ENCODE measurements at regions not wholly inside any gene's neighbourhood (a gene's known extent, or its start where the extent isn't known, plus 50 kb on each side); places are given as distances from the start of the nearest gene placed in this dataset.

DNA sequence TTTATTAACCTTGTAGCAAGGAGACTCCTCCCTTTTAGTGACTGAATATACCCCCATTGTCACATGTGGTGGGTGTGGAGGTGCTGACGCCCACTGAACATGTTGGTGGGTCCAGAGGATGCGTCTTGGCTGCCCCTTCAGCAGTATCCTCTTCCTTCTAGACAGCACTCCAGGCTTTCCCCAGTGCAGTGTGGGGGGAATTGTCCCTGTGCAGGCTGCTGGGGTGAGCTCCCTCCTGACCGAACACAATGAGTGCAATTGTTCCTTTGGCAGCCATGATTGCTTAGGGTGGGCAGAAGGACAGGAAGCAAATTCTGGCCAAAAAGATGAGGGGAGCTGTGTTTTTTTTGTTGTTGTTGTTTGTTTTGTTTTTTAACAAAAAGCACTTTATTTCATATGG, 209.3 kb upstream of the PDE10A start:
- TF ChIP-seq LEF1 (IDR thresholded peaks at IDR 0.05; ENCODE audit: borderline replicate concordance) (no peak), SUZ12 (IDR thresholded peaks at IDR 0.05) (no peak), TARDBP (IDR thresholded peaks at IDR 0.05) (no peak), SP1 (IDR thresholded peaks at IDR 0.05) (no peak), HDGF (IDR thresholded peaks at IDR 0.05; ENCODE audit: borderline replicate concordance) (no peak), CTBP1 (IDR thresholded peaks at IDR 0.05; ENCODE audit: borderline replicate concordance) (no peak), FOXM1 (IDR thresholded peaks at IDR 0.05; ENCODE audit: borderline replicate concordance) (no peak), FOXA1 (IDR thresholded peaks at IDR 0.05) (no peak)

All from HEK293T (cell line).